ENCODE measurements at regions not wholly inside any gene's neighbourhood (a gene's known extent, or its start where the extent isn't known, plus 50 kb on each side); places are given as distances from the start of the nearest gene placed in this dataset.

- TF ChIP-seq, protein P1, sequence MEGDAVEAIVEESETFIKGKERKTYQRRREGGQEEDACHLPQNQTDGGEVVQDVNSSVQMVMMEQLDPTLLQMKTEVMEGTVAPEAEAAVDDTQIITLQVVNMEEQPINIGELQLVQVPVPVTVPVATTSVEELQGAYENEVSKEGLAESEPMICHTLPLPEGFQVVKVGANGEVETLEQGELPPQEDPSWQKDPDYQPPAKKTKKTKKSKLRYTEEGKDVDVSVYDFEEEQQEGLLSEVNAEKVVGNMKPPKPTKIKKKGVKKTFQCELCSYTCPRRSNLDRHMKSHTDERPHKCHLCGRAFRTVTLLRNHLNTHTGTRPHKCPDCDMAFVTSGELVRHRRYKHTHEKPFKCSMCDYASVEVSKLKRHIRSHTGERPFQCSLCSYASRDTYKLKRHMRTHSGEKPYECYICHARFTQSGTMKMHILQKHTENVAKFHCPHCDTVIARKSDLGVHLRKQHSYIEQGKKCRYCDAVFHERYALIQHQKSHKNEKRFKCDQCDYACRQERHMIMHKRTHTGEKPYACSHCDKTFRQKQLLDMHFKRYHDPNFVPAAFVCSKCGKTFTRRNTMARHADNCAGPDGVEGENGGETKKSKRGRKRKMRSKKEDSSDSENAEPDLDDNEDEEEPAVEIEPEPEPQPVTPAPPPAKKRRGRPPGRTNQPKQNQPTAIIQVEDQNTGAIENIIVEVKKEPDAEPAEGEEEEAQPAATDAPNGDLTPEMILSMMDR (conservative IDR thresholded peaks at IDR 0.05 in 1 of 2, IDR thresholded peaks at IDR 0.05 in 1 of 2; ENCODE audit: extremely low read depth in 1 of 2, insufficient read depth in 1 of 2, low read depth in 1 of 2, low read length in 2 of 2), result no peak
- TF ChIP-seq EZH2 (IDR thresholded peaks at IDR 0.05; ENCODE audit: borderline replicate concordance, low read length), result no peak
Observed at GRCh38 chr5:138700581-138701362, 52.5 kb upstream of the CTNNA1 start.

All from mammary epithelial cell (primary cell).